ENCODE measurements at regions not wholly inside any gene's neighbourhood (a gene's known extent, or its start where the extent isn't known, plus 50 kb on each side); places are given as distances from the start of the nearest gene placed in this dataset.

DNA sequence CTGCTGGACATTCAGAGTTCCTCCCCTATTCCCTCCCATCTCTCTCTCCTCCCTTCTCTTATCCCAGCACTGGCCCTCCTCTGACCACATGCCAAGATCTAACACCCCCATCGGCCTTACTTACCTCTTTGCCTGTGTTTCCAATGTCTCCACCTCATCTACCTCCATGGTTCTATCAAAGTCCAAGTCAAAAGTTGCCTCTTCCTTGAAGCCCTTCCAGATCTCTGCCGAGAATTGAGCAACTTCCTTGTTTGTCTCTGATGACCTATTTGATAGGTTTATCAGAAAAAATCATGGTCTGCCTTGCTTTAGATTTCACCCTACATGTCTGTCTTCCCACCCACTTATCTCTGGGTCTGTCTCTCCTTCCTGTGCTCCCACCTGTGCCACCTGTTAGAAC, 69.7 kb upstream of the ITGA11 start:
- Mint-ChIP-seq H3K4me3 (ENCODE audit: unreplicated experiment) (no peak overlapping the region), H3K36me3 (ENCODE audit: low read depth) (no peaks in the 10 kb centered on the region), H3K27ac (ENCODE audit: unreplicated experiment) (peak overlapping the region; percentile 37), H3K27me3 (ENCODE audit: low read depth) (no peaks in the 10 kb centered on the region), H3K9me3 (ENCODE audit: low read depth) (no peaks in the 10 kb centered on the region), H3K4me1 (ENCODE audit: low read depth) (peaks cover 80% of the 10 kb centered on the region)
- no peak for DNase-seq (ENCODE audit: low spot score)
- TF ChIP-seq, protein P1, sequence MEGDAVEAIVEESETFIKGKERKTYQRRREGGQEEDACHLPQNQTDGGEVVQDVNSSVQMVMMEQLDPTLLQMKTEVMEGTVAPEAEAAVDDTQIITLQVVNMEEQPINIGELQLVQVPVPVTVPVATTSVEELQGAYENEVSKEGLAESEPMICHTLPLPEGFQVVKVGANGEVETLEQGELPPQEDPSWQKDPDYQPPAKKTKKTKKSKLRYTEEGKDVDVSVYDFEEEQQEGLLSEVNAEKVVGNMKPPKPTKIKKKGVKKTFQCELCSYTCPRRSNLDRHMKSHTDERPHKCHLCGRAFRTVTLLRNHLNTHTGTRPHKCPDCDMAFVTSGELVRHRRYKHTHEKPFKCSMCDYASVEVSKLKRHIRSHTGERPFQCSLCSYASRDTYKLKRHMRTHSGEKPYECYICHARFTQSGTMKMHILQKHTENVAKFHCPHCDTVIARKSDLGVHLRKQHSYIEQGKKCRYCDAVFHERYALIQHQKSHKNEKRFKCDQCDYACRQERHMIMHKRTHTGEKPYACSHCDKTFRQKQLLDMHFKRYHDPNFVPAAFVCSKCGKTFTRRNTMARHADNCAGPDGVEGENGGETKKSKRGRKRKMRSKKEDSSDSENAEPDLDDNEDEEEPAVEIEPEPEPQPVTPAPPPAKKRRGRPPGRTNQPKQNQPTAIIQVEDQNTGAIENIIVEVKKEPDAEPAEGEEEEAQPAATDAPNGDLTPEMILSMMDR (IDR thresholded peaks at IDR 0.05), result no peak

DNA sequence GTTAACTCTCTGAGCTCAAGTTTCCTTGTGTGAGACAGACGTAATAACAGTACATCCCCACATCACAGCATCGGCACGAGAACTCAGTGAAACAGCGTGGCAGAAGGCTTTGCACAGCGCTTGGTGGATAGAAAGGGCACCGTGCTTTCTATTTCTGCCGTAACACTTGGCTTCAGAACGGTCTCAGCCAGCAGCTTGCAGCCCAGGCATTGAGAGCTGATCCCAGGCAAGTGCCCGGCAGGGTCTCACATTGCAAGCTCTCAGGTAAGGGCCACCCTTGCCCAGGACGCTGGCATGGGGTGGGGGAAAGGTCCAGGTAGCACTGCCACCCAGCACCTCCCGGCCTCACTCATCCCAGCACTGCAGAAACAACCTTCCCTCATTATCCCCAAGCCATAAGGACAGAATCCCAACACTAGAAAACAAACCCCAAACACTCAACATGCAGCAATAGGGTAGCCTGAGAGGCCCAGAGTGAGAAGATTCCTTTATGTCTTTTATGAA, 70.5 kb upstream of the ITGA11 start:
- Mint-ChIP-seq H3K36me3 (ENCODE audit: low read depth) (no peaks in the 10 kb centered on the region), H3K9me3 (ENCODE audit: low read depth) (no peaks in the 10 kb centered on the region), H3K27ac (ENCODE audit: unreplicated experiment) (no peak overlapping the region), H3K4me1 (ENCODE audit: low read depth) (peaks cover 76% of the 10 kb centered on the region), H3K27me3 (ENCODE audit: low read depth) (no peaks in the 10 kb centered on the region), H3K4me3 (ENCODE audit: unreplicated experiment) (no peak overlapping the region)
- TF ChIP-seq, protein P1 (IDR thresholded peaks at IDR 0.05), result no peak
- DNase-seq (ENCODE audit: low spot score), result no peak

DNA sequence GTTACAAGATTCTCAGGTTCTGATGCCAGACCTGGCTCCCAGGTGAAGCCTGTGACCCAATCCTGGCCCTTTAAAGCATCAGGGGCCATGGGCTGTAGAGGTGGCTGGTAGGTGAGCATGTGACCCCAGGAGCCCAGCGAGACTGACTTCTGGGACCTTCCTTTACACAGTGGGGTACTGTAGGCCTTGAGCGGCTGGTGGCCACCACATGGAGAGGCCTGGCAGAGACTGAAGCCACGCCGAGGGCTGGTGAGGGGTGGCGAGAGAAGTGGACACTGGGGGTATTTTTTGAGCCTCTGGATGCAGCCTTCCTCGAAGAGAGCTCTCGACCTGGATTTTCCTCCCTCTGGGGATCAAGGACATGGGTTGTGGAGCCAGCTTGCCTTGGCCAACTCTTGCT, 71.2 kb upstream of the ITGA11 start:
- H3K27me3 Mint-ChIP-seq (ENCODE audit: low read depth), result no peaks in the 10 kb centered on the region
- DNase-seq (ENCODE audit: low spot score), result no peak
- TF ChIP-seq, protein P1 (IDR thresholded peaks at IDR 0.05), result no peak
- H3K36me3 Mint-ChIP-seq (ENCODE audit: low read depth), result no peaks in the 10 kb centered on the region
- peaks cover 69% of the 10 kb centered on the region for H3K4me1 Mint-ChIP-seq (ENCODE audit: low read depth)
- no peaks in the 10 kb centered on the region for H3K9me3 Mint-ChIP-seq (ENCODE audit: low read depth)
- H3K27ac Mint-ChIP-seq (ENCODE audit: unreplicated experiment), result no peak overlapping the region
- no peak overlapping the region for H3K4me3 Mint-ChIP-seq (ENCODE audit: unreplicated experiment)

DNA sequence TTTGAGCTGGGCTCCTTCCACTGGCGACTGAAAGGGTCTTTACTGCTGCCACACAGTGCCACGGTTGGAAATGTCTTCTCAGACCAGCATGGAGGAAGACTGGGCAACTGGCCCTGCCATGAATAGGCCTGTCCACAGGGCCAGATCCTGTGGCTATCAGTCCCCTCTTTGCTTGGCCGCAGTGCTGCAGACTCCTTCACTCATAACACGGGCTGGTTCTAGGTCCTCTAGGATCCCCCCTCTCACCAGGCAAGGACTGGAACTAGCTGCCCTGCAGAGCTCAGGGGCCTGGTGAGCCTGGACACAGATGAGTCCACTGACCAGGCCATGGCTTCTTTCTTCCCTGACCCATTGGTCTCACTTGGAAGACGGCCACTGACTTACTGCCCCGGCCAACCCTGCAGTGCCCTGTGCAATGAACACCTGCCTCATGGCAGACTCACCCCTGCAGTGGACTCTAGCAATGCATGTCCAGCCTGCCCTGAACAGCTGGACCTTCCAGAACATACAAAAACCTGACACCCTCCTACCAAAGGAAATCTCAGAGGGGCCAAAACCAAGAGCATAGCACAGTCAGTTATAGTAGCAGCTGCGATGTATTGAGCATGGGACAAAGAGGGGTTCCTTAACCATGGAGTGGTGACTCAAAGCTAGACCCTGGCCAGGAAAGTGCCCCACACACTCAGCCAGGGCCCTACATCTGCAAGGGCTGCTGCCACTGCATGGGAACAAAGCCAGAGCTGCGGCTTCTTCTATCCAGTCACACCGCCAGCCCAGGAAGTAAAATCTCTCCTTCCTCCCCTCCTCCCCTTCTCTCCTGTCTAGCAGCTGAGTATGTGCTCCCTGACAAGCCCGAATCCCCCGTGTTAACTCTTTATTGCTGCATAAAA, 72.1 kb upstream of the ITGA11 start:
- DNase-seq (ENCODE audit: low spot score), result no peak
- Mint-ChIP-seq H3K27me3 (ENCODE audit: low read depth) (no peaks in the 10 kb centered on the region), H3K36me3 (ENCODE audit: low read depth) (no peaks in the 10 kb centered on the region), H3K9me3 (ENCODE audit: low read depth) (no peaks in the 10 kb centered on the region), H3K4me3 (ENCODE audit: unreplicated experiment) (peak overlapping the region; percentile 37), H3K27ac (ENCODE audit: unreplicated experiment) (peak overlapping the region; percentile 90), H3K4me1 (ENCODE audit: low read depth) (peaks cover 66% of the 10 kb centered on the region)
- TF ChIP-seq, protein P1 (IDR thresholded peaks at IDR 0.05), result no peak

DNA sequence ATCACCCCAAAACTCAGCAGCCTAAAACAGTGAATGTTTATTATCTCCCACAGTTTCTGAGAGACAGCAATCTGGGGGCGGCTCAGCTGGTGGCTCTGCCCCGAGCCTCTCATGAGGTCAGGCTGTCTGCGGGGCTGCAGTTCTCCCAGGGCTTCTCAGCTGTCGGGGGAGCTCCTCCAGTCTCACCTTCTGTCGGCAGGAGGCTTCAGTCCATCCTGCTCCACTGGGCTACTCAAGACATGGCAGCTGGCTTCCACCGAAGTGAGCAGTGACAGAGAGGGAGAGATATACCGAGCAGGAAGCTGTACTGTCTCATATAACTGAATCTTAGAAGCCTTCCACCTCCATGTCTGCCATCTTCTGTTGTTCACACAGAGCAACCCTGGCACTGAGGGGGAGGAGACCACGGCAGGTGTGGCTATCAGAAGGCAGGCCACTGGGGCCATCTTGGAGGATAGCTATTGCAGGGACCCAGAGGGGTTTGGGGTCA, 72.8 kb upstream of the ITGA11 start:
- Mint-ChIP-seq H3K27ac (ENCODE audit: unreplicated experiment) (peak overlapping the region; percentile 90), H3K4me3 (ENCODE audit: unreplicated experiment) (peak overlapping the region; percentile 37), H3K9me3 (ENCODE audit: low read depth) (no peaks in the 10 kb centered on the region), H3K27me3 (ENCODE audit: low read depth) (no peaks in the 10 kb centered on the region), H3K36me3 (ENCODE audit: low read depth) (no peaks in the 10 kb centered on the region), H3K4me1 (ENCODE audit: low read depth) (peaks cover 65% of the 10 kb centered on the region)
- TF ChIP-seq, protein P1 (IDR thresholded peaks at IDR 0.05), result no peak
- no peak for DNase-seq (ENCODE audit: low spot score)

All from chondrocyte (in vitro differentiated cells).